Loucy (cell line): ENCODE measurements at regions not wholly inside any gene's neighbourhood (a gene's known extent, or its start where the extent isn't known, plus 50 kb on each side); places are given as distances from the start of the nearest gene placed in this dataset.

ENCODE experiments used
- CTCF ChIP-seq: fragments of 200-600 bp; sonication (generic); conservative IDR thresholded peaks from 2 replicates; pipeline ENCODE4 v1.5.1; 2014; ENCODE audit warnings: mild to moderate bottlenecking, antibody characterized with exemption, low read length
- EZH2phosphoT487 ChIP-seq: fragments of 200-600 bp; IDR thresholded peaks from 2 replicates; pipeline ENCODE4 v1.6.1; 2018; ENCODE audit warnings: antibody characterized with exemption, mild to moderate bottlenecking, moderate library complexity, borderline replicate concordance

DNA sequence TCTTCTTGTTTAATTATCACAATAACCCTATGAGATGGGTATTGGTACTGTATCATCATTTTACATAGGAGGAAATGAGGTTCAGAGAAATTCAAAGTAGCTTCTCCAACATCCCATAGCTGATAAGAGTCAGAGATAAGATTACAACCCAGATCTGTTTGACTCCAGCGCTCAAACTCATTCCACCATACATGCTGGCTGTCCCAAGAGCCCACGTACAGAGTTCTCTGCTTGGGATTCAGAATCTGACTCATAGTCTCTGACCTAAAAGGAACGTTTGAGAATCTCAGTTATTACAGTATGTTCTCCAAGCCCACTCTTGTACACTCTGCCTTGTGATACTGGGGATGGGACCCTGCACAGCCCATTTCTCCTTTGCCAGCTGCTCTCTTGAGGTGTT, 90.2 kb downstream of the TMEM215 start:
- TF ChIP-seq CTCF (no peak), EZH2phosphoT487 (no peak)
